ENCODE measurements at regions not wholly inside any gene's neighbourhood (a gene's known extent, or its start where the extent isn't known, plus 50 kb on each side); places are given as distances from the start of the nearest gene placed in this dataset.
"Not testable (repeated sequence)": the region's sequence is repeated elsewhere in the genome, so short reads cannot be mapped to it uniquely, and the experiment has no call there.

DNA sequence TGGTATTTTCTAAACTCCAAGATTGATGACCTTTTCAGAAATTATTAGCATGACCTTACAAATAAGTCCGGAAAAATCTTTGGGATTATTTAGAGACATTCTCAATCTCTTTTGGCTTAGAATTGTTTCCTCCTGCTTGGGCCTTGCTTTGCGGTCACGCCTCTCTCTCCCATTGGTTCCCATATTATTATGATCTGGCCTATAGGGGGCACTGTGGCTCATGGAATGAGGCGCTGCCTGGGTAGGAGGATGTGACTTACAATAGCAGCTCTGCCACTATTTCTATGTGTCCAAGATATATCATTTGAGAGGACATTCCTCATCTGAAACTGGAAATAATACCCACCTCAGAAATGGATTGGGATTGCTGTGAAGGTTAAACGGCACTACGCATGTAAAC lies 464.9 kb downstream of the MFSD1 start:
- no peak for DNase-seq (ENCODE audit: low read depth, low spot score)

DNA sequence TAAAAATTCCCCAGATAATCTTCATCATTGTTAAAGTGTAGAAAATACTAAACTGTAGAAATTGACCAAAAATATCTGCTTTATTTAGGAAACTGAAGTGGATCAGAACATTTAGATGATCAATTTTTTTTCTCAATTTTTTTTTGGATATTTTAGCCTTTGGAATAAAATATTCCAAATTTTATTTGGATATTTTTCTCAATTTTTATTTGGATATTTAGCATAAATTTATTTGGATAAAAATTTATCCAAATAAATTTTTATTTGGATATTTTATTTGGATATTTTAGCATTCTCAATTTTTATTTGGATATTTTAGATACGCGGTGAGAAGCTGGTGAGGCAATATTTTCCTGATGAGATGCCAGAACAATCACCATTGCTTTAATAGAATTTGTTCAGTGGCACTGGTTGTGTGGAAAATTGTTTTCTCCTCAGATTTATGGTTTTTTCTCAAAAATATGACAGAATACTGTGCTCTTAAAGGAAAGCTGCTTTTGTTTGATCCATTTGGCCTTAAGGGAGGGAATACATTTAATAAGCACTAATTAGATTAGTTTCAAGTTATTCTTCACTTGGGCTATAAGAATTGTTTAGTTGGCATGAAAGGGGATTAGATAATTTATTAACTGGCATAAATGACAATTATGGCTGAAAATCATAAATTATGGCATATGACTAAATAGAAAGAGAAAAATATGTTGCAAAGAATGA lies 470.1 kb downstream of the MFSD1 start:
- DNase-seq (ENCODE audit: low read depth, low spot score) = no peak

DNA sequence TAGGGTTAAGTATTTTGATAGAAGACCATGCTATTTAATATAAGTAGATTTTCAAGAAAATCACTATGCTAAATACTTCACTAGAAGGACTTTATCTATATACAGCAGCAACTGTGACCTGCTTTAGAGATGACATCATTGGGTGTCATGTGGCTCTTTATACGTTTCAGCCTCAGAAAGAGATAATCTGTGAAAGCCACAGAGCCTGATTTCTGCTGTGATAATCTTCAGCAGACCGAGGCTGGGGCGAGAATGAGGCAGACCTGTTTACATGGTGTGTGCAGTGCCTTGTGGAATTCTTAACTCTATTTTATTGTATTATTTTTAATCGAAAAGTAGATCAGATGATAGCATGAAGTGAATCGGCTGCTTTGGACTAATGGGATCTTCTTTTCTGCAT lies 471.2 kb downstream of the MFSD1 start:
- DNase-seq (ENCODE audit: low read depth, low spot score) = no peak

DNA sequence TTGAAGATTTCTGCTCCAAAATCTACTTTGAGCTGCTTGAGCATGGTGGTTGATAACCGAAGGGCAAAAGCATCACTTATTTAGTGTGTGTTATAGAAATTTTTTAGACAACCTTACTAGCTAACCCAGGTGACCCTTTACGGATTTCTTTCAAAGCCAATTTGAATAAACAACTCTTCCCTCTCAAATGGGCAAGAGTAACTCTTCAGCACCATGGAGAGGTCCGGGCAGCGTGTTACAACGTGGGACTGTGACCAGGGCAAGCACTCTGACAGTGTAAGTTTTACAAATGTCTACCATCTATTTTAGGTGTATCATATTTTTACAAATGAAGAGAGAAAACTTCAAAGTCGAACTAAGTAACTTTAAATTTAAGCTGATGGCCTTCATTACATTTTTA lies 471.8 kb downstream of the MFSD1 start:
- DNase-seq (ENCODE audit: low read depth, low spot score) = no peak

- DNase-seq (ENCODE audit: low read depth, low spot score) = no peak
Observed at GRCh38 chr3:159275741-159276140, 473.9 kb downstream of the MFSD1 start.

DNA sequence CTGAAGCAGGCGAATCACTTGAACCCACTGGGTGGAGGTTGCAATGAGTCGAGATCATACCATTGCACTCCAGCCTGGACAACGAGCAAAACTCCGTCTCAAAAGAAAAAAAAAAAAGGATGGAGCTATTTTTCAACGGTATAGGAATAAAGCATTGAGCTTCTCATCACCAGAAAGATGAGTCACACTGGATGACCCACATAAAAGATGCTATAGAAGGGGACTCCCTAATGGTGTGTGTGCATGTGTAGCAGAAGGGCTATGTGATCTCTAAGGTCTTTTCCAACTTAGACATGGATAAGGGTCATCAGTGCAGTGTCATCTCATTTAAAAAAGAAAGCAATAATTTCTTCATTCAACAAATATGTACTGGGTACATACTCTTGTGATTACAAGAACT lies 476.0 kb downstream of the MFSD1 start:
- DNase-seq (ENCODE audit: low read depth, low spot score) = no peak

DNA sequence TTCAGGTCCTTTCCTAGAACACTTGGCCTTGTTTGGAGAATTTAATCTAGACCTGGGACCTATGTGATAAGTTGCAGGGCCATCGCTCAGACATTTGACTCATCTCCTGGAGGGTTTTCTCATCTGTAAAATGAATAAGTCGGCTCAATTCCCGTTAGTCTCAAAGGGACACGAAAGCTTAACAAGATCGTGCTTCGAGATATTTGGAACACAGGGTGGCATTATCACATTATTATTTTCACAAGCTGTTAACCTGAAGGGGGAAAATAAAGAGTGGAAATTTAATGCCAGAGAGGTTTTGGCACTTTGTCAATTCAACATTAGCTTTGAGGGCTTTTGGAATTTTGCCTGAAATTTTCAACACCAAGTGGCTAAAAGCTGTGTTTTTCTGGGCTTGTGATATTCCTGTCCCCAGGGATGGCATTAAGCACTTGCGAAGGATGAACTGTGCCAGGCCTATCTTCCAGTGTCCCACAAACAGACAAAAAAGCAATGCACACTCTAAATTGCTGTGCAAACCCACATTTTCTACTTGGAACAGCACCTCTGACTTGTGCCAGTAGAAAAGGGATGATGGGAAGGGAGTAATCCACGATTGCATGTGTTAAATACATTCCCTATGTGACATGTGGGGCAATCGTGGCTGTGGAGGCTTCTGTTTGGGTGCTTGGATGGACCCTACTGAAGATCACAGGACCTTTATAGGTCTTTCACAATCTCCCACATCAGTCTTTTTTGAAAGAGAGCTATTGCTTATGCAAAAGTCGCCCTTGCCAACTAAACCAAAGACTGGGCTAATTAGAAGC lies 478.7 kb downstream of the MFSD1 start:
- DNase-seq (ENCODE audit: low read depth, low spot score) = no peak

GRCh38 chr3:159293493-159293892 lies 491.6 kb downstream of the MFSD1 start:
- no peak for DNase-seq (ENCODE audit: low read depth, low spot score)

- DNase-seq (ENCODE audit: low read depth, low spot score) = no peak
Observed at GRCh38 chr3:159301961-159302360, 500.1 kb downstream of the MFSD1 start.

- no peak for DNase-seq (ENCODE audit: low read depth, low spot score)
Observed at GRCh38 chr3:159305017-159305416, 503.2 kb downstream of the MFSD1 start.

GRCh38 chr3:159316706-159317105 lies 514.9 kb downstream of the MFSD1 start:
- not testable (repeated sequence) for DNase-seq (ENCODE audit: low read depth, low spot score)

DNA sequence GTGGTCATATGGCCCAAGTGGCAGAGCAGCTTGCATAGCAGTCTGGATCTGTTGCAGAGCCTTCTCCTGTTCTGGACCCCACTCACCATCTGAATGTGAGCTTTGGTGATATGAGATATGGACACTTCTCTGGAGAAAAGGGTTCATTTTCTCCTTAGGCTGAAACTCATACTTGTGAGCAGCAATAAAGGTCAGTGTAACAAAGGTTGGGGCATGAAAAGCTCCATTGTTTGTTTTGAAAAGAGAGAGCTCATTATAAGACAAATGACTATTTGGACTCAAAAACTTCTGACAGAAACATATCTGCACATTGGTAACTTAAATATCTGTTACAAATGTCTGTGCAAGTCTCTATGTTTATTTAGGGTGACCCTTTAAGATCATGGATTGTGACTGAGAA lies 517.3 kb downstream of the MFSD1 start:
- no peak for DNase-seq (ENCODE audit: low read depth, low spot score)

GRCh38 chr3:159322322-159322939 lies 520.6 kb downstream of the MFSD1 start:
- DNase-seq (ENCODE audit: low read depth, low spot score) = no peak

GRCh38 chr3:159323848-159324247 lies 522.0 kb downstream of the MFSD1 start:
- DNase-seq (ENCODE audit: low read depth, low spot score) = no peak

GRCh38 chr3:159326998-159327397 lies 525.1 kb downstream of the MFSD1 start:
- no peak for DNase-seq (ENCODE audit: low read depth, low spot score)

- DNase-seq (ENCODE audit: low read depth, low spot score) = no peak
Observed at GRCh38 chr3:159332535-159333099, 530.8 kb downstream of the MFSD1 start.

DNA sequence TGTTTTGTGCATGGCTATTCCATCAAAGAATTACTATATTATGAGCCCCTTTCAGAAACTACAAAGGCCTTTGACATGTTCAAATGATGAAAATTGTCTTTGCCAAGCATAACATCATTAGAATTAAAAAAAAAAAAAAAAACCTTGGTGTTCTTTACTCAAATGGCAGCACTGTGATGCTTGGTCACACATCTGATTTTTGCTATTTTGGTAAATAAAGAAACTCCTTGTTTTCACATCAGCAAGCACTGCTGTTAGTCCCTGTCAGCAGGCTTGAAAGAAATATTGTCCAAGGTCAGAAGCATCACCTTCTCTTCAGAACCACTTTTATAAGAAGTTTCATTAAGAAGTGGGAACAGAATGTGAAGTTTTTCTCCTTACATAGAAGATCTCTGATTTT lies 537.3 kb downstream of the MFSD1 start:
- no peak for DNase-seq (ENCODE audit: low read depth, low spot score)

DNA sequence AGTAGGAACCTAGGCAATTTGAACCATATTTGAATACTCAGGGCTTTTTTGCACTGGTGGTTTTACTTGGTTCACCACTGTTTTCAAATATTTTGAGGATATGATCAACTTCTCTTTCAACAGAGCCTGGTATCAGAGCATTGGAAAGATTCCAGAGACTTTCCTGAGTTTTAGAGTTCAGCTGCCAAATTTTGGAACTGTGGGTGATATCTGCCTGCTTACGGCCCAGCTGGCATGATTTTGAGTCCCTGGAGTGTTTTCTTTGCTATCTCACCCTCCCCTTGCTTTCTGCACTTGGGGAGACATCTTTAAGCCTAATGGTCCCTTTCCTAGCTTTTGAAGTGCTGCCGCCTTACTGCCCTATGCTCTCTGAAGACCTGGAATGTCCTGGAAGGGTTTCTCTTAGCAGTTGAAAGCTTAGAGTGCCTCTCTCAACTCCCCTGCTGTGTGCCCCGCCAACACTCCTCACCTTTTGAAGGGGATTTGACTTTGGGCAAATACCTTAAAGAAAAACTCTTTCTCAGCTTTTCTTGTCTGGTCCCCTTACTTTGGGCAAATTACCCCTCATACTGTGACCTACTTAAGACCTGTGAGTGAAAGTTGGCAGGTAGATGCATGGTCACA lies 539.1 kb downstream of the MFSD1 start:
- DNase-seq (ENCODE audit: low read depth, low spot score) = no peak

DNA sequence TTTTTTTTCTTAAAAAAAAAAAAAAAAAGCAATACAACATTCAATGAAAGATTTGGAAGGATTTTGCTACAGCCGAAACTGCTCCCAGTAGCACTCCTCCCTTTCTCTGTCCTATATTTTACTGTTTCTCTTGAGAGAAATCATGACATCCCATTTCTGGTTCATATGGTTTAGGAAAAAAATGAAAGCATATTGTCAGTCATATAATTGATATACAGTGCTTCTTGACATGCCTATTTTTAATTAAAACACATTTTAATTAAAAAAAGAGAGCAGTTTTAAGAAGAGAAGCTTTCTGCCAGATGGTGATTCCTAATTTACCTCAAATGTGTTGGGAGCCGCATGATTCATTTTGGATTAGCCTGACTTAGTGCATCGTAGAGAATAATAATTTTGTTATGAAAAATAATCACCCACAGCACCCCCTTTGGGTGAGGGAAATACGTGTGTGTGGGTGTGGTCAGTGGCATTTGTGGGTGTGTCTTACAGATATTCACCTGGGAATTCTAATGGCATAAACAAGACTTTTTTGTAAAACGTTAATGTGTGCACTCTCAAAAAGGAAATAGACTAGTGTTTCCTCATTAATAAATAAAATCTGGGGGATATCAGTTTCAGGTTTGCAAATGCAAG lies 544.5 kb downstream of the MFSD1 start:
- DNase-seq (ENCODE audit: low read depth, low spot score) = no peak

GRCh38 chr3:159348431-159348830 lies 546.6 kb downstream of the MFSD1 start:
- no peak for DNase-seq (ENCODE audit: low read depth, low spot score)

DNA sequence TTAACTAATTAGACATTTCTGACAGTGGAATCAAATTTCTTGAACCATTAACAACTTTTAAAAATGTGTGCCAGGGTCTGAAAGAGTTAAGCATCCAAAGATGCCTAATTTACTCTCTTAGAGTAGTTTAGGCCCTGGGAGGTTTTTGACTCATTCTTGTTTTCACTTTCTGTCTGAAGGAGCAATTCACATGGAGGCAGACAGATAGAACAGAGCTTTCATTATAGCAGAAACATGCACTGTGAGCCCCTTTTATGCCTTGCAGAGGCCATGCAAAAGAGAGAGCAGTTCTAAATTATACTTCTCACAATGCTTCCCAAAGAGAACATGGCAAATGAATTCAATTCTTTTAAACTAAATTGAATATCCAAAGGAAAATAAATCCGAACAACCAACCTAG lies 554.8 kb downstream of the MFSD1 start:
- DNase-seq (ENCODE audit: low read depth, low spot score) = no peak

GRCh38 chr3:159364511-159364910 lies 562.7 kb downstream of the MFSD1 start:
- DNase-seq (ENCODE audit: low read depth, low spot score) = no peak

Data from brain pericyte (primary cell).